Testis (tissue), 2 donors: ENCODE measurements at regions not wholly inside any gene's neighbourhood (a gene's known extent, or its start where the extent isn't known, plus 50 kb on each side); places are given as distances from the start of the nearest gene placed in this dataset.

Experiments used
- DNase-seq: peaks from one replicate; pipeline ENCODE4 v3.0.0-alpha.2; 2019
- H3K27ac ChIP-seq, 2 donors: fragments of 200-600 bp; sonication (generic); one replicate each; pipeline ENCODE4 v1.5.1; 2019
- H3K27me3 ChIP-seq: fragments of 200-600 bp; sonication (generic); one replicate; pipeline ENCODE4 v1.5.1; 2019
- H3K36me3 ChIP-seq: fragments of 200-600 bp; sonication (generic); one replicate; pipeline ENCODE4 v1.5.1; 2017; ENCODE audit warnings: low read depth; ENCODE audit errors: missing control alignments
- H3K4me1 ChIP-seq: fragments of 200-600 bp; sonication (generic); one replicate; pipeline ENCODE4 v1.5.1; 2019
- H3K4me3 ChIP-seq, 2 donors: fragments of 200-600 bp; sonication (generic); one replicate each; pipeline ENCODE4 v1.5.1; 2017 to 2019
- H3K9me3 ChIP-seq: fragments of 200-600 bp; sonication (generic); one replicate; pipeline ENCODE4 v1.5.1; 2017
- CTCF ChIP-seq, 3 experiments: fragments of 450-650 bp in 2 of 3; fragments of 200-600 bp in 1 of 3; sonication (generic) in 1 of 3; IDR thresholded peaks; one replicate each; pipeline ENCODE4 v1.5.1; 2016 to 2019; ENCODE audit warnings: antibody characterized with exemption in 3 of 3, mild to moderate bottlenecking in 2 of 3, moderate library complexity in 1 of 3
- POLR2A ChIP-seq: fragments of 450-650 bp; IDR thresholded peaks from one replicate; pipeline ENCODE4 v1.6.1; 2017; ENCODE audit warnings: antibody characterized with exemption, mild to moderate bottlenecking, moderate library complexity
- WGBS, 2 donors: methylation state at CpG; one replicate each; pipeline ENCODE4 v1.1.5; 2018; 5-methylcytosine and 5-hydroxymethylcytosine counted together
- intact Hi-C: fragments of 100-400 bp; cut with DNase I; formaldehyde crosslinking; loops from one replicate; pipeline ENCODE4 v1.15.1; 2023; ENCODE audit warnings: low total_unique reads

GRCh38 chr1:9419369-9420041, 119.8 kb upstream of the SLC25A33 start:
- Histone ChIP-seq H3K4me3 (no peak overlapping the region), H3K36me3 (no peaks in the 10 kb centered on the region), H3K4me1 (peaks cover 5% of the 10 kb centered on the region), H3K27me3 (no peaks in the 10 kb centered on the region), H3K27ac (no peak overlapping the region), H3K9me3 (no peaks in the 10 kb centered on the region)
- WGBS, 2 donors, result 86 to 99% methylated on average over 8 of the region's 8 CpGs
- DNase-seq, result no peak
- TF ChIP-seq POLR2A (no peak), CTCF (IDR thresholded peaks at IDR 0.05) (no peak)
- intact Hi-C loops, result loop anchor here (10.0 kb wide), 1 partner anchor 45 kb away; no protein-coding TSS in a partner anchor

- TF ChIP-seq CTCF (IDR thresholded peaks at IDR 0.05) (no peak), POLR2A (no peak)
- no peaks in the 10 kb centered on the region for H3K9me3 ChIP-seq
- H3K27me3 ChIP-seq, result no peaks in the 10 kb centered on the region
- intact Hi-C loops, result loop anchor here (10.0 kb wide), 1 partner anchor 46 kb away; no protein-coding TSS in a partner anchor
- no peaks in the 10 kb centered on the region for H3K36me3 ChIP-seq
- no peak overlapping the region for H3K4me3 ChIP-seq
- no peak for DNase-seq
- WGBS, 2 donors, result 88 to 95% methylated on average over 5 of the region's 5 CpGs
- H3K4me1 ChIP-seq, result no peaks in the 10 kb centered on the region
- peak overlapping the region in 1 of 2 donors; percentile 31 for H3K27ac ChIP-seq
Observed at GRCh38 chr1:9420835-9421532, 118.3 kb upstream of the SLC25A33 start.

GRCh38 chr1:9421533-9421873, 117.8 kb upstream of the SLC25A33 start:
- peak overlapping the region in 1 of 2 donors; percentile 2 for H3K4me3 ChIP-seq
- no peak for TF ChIP-seq CTCF (IDR thresholded peaks at IDR 0.05)
- H3K27me3 ChIP-seq, result no peaks in the 10 kb centered on the region
- H3K27ac ChIP-seq, result peak overlapping the region in 1 of 2 donors; percentile 31
- intact Hi-C loops, result loop anchor here (10.0 kb wide), 1 partner anchor 47 kb away; no protein-coding TSS in a partner anchor
- DNase-seq, result peak; percentile 79
- no peaks in the 10 kb centered on the region for H3K36me3 ChIP-seq
- 40 to 41% methylated on average over 5 of the region's 5 CpGs for WGBS, 2 donors
- H3K4me1 ChIP-seq, result no peaks in the 10 kb centered on the region
- no peaks in the 10 kb centered on the region for H3K9me3 ChIP-seq

- DNase-seq, result no peak
- H3K27me3 ChIP-seq, result no peaks in the 10 kb centered on the region
- no peak overlapping the region for H3K27ac ChIP-seq
- no peaks in the 10 kb centered on the region for H3K36me3 ChIP-seq
- intact Hi-C loops, result loop anchor here (10.0 kb wide), 1 partner anchor 48 kb away; no protein-coding TSS in a partner anchor
- WGBS, 2 donors, result 76 to 80% methylated on average over 11 to 14 of the region's 14 CpGs
- peak overlapping the region in 1 of 2 donors; percentile 2 for H3K4me3 ChIP-seq
- H3K4me1 ChIP-seq, result no peaks in the 10 kb centered on the region
- TF ChIP-seq POLR2A (no peak), CTCF (IDR thresholded peaks at IDR 0.05) (no peak)
- H3K9me3 ChIP-seq, result no peaks in the 10 kb centered on the region
Observed at GRCh38 chr1:9422321-9422720, 116.9 kb upstream of the SLC25A33 start.
